NCI-H1694 treated with DMSO at 0.1 percent for 48 hours (cell line): ENCODE measurements at regions not wholly inside any gene's neighbourhood (a gene's known extent, or its start where the extent isn't known, plus 50 kb on each side); places are given as distances from the start of the nearest gene placed in this dataset.
"Not testable (repeated sequence)": the region's sequence is repeated elsewhere in the genome, so short reads cannot be mapped to it uniquely, and the experiment has no call there.

ENCODE experiments used
- DNase-seq: peaks from one replicate; lab custom pipeline; 2025; lab: John Stamatoyannopoulos, UW

DNA sequence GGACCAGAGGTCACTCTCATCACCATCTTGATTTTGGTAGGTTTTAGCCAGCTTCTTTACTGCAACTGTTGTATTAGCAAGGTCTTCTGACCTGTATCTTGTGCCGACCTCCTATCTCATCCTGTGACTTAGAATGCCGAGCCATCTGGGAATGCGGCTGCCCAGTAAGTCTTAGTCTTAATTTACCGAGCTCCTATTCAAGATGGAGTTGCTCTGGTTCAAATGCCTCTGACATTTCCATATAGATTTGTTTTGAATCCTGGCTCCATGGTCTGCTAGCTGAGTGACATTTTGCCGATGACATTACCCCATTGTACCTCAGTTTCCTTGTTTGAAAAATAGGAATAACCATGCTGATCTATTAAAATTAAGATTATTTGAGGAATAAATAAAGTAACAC is 193.9 kb upstream of the HMCN1 start:
- DNase-seq, result no peak

DNA sequence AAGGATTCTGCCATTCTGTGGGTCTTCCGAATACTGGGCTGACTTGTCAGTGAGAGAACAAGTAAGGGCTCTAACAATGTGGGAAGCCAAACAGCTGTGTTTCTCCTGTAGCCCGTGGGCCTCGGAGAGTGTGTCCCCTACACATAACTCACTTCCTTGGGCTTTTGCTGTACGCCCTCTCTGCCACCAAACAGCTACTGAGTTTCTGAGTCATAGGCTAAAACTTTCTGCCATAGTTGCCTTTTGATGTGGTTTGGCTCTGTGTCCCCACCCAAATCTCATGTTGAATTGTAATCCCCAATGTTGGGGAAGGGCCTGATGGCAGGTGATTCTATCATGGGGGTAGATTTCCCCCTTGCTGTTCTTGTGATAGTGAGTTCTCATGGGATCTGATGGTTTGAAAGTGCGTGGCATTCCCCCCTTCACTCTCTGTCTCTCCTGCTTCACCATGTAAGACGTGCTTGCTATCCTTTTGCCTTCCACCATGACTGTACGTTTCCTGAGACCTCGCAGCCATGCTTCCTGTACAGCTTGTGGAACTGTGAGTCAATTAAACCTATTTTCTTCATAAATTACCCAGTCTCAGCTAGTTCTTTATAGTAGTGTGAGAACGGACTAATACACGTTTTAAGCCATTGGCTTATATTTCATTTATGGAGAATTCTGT is 194.8 kb upstream of the HMCN1 start:
- no peak for DNase-seq

DNA sequence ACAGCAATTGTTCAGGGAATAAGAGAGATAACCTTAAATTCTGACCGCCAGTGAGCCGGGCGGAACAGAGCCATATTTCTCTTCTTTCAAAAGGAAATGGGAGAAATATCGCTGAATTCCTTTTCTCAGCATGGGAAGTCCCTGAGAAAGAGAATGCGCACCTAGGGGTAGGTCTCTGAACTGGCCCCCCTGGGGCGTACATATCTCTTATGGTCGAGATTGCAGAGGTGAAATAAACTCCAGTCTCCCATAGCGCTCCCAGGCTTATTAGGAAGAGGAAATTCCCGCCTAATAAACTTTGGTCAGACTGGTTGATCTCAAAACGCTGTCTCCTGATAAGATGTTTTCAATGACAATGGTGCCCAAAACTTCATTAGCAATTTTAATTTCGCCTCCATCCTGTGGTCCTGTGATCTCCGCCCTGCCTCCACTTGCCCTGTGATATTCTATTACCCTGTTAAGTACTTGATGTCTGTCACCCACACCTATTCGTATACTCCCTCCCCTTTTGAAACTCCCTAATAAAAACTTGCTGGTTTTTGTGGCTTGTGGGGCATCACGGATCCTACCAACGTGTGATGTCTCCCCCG is 195.8 kb upstream of the HMCN1 start:
- not testable (repeated sequence) for DNase-seq

DNA sequence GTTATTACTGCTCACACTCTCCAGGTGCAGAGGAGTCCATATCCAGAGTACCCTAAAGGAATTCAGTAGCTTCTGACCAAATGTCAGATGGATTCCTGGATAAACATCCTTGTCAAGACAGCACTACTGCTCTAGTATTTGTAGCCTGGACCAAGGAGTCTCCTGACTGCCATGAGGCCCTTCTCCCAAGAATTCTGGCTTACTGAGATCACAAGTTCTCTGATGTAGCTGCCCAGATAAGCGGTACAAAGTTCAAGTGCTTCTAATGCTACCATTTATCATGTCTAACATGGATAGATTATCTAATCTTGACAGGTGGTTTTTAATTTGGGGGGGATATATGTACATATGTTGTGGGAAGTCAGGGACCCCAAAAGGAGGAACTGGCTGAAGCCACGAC is 196.6 kb upstream of the HMCN1 start:
- no peak for DNase-seq

DNA sequence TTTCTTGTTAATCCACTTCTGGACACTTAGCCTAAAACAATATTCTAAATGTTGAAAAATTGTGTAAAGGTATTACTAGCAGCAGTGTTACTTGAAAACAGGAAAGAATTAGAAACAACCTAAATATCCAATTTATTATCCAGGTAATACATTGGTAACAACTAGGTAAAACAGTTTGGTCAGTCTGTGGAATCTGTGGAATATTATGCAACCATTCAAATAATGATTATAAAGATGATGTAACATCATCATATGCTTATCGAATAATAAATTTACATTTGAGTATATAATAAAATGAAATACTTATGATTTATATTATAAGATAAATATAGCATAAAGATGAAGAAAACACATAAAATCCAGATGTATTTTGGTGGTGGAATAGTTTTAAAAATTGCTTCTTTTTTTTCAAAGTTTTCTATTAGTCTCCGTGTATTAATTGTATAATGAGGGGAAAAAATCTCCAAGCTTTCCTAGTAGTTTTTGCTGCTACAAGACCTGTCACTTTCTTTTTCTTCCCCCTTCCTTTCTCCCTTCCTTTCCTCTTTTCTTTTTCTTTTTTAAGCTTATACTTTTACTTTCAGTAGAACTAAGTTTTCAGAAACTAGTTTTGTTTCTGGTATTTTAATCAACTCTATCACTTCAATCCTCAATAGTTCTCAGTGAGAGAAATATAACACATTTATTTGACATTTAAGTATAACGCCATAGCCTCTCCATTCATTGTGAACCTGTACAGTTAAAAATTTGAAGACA is 197.8 kb upstream of the HMCN1 start:
- no peak for DNase-seq

DNA sequence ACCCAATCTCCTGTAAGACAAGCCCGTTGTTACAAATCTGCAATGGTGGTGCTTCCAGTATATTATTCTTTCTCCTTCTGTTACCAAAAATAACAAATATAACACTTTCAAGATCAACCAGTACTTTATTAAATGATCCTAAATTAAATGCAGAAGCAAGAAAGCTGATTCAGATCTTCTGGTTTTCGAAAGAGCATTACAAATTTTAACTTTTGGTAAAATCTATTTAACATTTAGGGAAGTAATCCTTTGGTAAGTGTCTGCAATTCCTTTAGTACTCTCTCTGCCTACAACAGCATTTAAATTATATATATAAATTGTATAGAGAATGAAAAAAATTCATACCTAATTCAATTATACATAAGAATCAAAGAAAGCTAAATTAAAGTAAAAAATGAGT is 198.6 kb upstream of the HMCN1 start:
- DNase-seq, result no peak

DNA sequence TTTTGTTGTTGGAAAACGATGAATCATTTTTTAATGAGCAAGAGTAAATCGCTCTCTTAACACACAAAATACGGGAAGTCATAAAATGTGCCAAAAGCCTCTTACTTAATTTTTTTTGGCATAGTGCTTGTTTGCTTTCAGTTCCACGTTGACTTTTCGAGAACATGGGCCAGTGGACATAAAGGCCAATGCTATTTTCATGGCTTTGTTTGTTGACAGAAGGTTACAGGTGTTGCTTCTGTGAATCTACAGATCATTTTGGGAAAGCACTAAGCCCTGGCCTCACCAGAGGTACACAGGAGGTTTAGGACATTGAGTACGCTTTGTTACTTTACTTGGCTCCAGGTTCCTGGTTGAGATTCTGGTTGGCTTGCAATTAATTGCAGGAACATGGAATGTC is 199.4 kb upstream of the HMCN1 start:
- peak; percentile 46 for DNase-seq

DNA sequence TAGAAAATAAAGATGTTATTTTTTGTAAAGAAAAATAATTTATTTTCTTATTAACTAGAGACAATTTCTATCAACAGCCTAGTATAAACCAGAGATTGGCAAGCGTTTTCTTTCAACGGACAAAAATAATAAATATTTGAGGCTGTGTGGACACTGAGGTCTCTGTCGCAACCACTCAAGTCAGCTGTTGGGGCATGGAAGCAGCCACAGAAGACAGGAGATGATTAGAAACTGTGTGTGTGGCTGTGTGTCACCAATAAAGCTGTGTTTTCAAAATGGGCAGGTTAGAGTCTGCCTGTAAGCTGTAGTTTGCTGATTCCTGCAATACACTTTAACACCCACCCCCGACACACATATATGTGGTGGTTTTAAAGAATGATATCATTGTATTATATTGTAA is 200.6 kb upstream of the HMCN1 start:
- peak; percentile 4 for DNase-seq

DNA sequence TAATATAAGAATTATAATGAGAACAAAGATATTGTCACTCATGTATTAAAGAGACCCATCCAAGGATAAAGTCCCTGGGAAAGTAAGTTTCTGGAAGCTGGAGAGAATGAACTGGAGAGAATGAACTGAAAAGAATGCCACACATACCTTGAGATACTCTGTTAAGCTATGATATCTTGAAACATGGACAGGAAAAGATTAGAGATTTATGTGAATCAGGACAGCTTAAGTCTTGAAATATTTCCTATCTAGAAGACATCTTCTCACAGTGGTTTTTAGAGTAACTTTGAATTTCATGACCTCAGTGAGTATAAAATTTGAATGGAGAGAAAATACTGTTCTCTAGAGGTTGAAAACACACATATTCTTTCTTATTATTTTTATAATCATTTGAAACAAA is 201.3 kb upstream of the HMCN1 start:
- DNase-seq, result no peak

DNA sequence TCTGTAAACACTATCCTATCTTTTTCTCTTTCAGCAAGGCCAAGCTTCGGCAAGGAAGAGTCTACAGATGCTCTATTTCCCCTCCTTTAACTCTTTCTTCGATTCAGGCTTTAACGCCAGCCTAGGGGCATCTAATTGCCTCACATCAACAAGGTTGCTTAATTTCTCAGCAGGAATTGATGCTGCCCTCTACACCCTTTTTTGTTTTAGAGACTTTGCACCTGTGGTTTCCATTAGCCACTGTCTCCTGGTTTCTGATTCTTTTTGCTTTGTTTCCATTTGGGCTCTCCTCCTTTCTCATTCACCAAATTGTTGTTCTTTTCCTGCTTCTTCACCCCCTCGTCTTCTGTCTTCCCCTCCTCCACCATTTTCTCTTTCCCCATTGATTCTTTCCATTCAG is 202.4 kb upstream of the HMCN1 start:
- no peak for DNase-seq

DNA sequence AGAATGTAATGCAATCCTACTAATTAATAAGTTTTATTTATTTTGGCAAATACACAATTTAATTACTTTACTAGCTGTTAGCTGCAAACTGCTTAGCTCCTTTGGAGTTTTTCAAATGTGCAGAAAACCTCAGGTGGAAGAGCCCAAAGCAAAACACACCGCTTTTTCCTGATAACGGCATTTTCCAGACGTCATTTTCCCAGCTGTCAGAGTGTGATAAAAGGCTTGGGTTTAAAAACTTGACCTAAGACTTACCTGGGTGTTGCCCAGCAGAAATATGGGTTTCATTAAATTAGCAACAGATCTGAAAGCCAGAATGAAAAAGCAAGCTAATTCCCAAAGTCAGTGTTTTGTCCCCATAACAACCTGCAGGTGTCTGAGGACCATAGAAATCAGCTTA is 204.0 kb upstream of the HMCN1 start:
- no peak for DNase-seq

DNA sequence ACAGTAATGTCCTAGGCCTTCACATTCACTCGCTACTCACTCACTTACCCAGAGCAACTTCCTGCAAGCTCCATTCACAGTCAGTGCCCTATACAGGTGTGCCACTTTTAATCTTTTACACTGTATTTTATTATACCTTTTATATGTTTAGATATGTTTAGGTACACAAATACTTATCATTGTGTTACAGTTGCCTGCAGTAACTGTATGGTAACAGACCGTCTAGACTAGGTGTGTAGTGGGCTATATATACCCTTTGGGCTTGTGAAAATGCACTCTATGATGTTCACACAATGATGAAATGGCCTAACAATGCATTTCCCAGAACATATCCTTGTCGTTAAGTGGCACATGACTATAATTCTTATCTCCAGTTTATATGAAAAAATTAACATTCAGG is 204.5 kb upstream of the HMCN1 start:
- DNase-seq, result no peak

DNA sequence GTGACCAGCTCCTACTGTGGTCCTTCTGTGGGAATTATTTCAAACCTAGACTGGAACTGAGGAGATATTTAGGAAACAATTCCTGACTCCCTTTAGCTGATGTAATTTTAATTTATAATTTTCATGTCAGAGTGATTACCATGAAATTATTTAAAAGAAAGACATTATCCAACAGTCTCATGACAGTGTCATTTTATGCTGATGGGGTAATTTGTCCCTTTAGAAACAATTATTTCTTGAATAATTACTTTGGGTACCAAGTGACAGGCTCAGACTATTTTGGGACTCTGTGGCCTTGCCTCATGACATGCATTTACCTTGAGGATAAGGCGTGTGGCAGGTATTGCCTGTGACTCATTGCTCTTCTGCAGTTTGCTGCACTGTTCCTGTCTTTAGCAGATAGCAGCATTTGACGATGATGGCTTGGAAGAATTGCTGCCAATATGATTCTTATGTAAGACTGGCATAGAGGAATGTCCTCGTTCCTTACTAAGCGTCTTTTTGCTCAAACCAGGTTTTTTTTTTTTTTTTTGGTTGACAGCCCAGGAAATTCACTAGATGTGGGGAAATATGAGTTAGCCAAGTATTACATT is 206.0 kb upstream of the HMCN1 start:
- no peak for DNase-seq

DNA sequence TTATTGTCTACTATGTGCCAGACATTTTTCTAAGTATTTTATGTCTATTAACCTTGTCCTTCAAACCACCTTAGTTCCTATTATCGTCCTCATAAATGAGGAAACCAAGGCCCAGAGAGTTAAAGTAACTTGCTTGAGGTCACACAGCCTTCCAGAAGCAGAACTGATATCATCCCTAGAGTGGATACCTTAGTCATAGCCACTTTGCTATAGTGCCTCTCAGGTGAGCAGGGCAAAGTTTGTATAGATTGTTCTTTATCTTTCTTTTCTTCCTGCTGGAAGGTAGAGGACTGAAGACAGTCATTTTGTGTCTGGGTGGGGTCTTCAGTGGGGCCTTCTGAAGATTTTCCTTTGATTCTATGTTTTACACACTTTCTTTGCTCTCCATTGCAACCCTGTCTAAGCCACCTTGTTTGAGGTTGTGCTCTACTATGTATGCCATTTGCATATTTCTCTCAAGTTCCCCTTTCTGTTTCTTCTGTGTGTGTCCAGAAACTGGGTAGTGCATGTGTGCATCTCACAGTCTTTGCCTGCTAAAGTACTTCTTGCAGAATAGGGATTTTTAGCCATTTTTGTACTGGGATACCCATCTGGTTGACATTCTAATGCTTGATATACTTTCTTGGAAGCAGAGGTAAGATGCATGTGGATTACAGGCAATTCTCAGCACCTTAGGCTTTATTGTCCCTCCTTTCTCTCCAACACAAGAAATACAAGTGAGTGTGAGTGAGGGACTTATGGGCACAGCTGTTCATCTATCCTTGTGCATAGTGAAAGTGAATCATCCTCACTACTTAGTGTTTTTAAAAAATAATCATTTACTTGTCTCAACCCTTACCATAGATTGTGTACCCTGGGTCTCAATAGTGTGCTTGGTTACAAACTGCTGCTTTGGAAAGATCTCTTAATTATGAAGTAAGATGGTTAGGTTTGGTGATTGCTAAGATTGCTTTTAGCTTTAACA is 207.6 kb upstream of the HMCN1 start:
- DNase-seq, result no peak

DNA sequence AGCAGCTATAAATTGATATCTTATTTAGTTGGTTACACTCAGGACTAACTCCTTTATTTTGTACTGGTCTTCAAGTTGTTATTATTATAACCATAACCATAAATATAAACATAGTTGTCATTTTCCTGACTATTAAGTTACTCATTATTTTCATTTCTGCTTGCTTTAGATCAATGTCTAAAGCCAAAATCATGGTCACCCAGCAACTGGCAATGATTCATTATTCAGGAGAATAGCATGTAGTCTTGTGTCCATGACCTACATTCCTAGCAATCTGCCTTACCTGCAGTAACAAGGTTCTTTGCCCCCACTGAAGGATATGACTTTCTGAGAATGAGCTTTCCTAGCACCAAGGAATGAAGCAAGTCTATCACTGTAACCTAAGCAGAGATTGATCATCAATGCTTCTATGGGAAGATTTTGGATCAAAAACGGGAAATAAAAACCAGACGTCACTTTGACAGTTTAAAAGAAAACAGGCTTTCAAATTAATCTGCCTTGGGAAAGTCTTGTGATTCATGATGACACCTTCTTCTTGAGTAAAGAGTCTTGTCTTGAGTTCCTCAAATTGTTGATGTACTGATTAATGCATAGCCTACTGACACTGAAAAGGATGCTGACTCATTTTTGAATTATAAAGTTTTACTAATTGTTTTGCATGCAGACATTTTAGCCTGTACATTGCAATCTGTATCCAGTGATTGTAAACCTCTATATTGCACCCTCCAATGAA is 203.3 kb upstream of the IVNS1ABP start:
- no peak for DNase-seq

DNA sequence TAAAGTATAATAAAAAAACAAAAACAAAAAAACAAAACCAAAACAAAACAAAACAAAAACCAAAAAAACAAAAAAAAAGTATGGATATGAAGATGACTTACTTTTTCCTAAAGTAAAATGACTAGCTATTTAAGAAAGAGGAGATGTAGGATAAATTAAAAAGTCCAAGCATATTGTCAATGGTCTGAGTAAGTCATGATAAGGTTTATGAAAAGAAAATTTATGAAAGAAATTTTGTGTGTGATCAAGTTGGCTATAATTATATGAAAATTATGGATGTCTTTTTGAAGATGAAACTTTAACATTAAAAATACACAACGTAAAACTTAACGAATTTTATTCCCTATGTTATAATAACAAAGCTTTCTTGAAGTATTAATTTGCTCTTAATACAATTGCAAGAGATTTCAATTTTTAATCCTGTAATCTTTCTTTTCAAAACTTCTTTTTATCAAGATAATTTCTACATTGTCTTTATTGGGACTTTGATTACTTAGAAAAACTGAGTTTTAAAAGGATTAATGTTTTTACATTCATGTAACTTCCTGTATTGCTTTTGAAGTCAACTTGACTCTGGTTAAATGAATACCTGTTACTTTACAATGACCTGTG is 200.9 kb upstream of the IVNS1ABP start:
- DNase-seq, result no peak

DNA sequence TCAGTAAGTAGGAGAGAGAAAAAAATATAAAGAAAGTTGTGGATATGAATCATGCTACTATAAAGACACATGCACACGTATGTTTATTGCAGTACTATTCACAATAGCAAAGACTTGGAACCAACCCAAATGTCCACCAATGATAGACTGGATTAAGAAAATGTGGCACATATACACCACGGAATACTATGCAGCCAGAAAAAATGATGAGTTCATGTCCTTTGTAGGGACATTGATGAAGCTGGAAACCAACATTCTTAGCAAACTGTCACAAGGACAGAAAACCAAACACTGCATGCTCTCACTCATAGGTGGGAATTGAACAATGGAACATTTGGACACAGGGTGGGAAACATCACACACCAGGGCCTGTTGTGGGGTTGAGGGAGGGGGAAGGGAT is 200.3 kb upstream of the IVNS1ABP start:
- DNase-seq, result not testable (repeated sequence)

DNA sequence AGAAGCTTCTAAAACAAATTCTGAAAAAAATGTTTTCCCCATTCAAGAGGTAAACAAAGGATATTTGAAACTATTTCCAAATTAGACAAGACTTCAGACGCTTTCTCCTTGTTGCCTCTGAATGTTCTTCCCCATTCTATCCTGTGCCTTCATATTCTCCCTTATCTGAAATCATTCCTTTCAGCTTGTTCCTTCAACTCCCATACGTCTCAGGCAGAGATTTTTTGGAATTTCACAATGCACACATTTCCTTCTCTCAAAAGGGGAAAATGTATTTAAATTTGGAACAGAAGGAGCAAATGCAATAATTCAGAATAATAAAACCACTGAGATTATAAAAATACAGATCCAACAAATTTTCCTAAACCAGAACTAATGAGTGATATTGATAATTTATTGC is 198.7 kb upstream of the IVNS1ABP start:
- DNase-seq, result no peak

DNA sequence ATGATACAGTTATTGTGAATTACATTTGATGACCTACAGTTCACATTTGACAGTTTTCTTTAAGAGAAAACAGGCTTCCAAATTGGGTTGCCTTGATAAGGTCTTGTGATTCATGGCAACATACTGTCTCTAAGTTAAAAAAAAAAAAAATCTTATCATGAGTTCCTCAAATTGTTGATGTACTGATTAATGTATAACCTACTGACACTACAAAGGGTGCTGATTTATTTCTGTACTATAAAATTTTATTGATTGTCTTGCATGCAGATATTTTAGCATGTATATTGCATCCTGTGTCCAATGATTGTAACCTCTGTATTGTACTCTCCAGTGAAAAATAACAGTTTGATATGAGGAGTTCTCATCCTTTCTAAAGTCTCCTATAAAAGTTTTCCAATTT is 197.3 kb upstream of the IVNS1ABP start:
- DNase-seq, result no peak

DNA sequence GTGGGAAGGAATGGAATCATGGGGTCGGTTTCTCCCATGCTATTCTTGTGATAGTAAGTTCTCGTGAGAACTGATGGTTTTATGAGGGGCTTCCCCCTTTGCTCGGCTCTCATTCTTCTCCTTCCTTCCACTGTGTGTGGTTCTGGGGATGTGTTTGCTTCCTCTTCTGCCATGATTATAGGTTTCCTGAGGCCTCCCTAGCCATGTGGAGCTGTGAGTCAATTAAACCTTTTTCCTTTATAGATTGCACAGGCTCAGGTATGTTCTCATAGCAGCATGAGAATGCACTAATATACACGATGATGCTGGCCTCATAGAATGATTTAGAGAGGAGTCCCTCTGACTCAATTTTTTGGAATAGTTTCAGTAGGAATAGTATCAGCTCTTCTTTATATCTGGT is 195.4 kb upstream of the IVNS1ABP start:
- no peak for DNase-seq

DNA sequence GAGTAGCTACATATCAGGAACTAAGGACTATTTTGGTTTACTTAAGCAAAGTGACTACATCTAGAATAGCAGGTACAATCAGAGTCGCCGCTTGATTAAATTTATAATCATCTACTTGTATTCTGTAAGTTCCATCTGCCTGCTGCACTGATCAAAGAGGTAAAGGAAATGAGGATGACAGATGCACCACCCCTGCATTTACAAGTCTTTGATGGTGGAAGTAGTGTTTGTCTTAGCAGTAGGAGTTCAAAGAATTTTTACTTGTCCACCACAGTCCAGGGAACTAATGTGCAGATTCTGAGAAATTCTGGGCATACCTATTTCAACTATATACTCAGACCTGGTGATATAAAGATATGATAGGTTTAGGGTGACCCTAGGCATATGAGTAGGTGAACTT is 184.1 kb upstream of the IVNS1ABP start:
- no peak for DNase-seq
